ENCODE measurements at regions not wholly inside any gene's neighbourhood (a gene's known extent, or its start where the extent isn't known, plus 50 kb on each side); places are given as distances from the start of the nearest gene placed in this dataset.

DNA sequence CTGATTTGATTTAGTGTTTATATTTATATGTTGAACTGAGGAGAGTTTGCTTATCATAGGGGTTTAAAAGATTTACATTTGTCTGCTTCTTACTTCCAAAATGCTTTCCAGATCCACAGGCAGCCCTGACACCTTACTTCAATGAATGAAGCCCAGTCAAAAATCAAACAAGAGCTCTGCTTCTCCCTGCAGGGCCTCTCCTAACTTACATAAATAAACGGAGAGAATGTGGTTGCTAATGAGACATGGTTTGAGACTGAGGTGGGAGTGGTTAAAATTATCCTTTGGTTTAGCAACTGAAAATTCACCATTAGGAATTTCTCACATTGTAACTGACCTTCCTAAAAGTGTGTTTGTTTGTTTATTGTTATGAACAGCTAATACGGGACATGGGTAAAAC is 612.3 kb upstream of the FANCL start:
- Histone ChIP-seq H3K79me2 (ENCODE audit: control insufficient read depth in 1 of 2, insufficient read depth in 2 of 2, low read length in 2 of 2) (no peaks in the 10 kb centered on the region), H4K20me1 (replicated peaks in 1 of 2; ENCODE audit: control insufficient read depth in 1 of 2, insufficient read depth in 2 of 2, low read length in 2 of 2) (no peaks in the 10 kb centered on the region), H3K9ac (replicated peaks in 1 of 4; ENCODE audit: extremely low read depth in 1 of 4, low read depth in 3 of 4, low read length in 3 of 4) (no peak overlapping the region), H2BK5ac (ENCODE audit: low read depth, low read length) (no peak overlapping the region), H3K4me3 (ENCODE audit: extremely low read depth in 1 of 4, insufficient read depth in 2 of 4, low read depth in 3 of 4, low read length in 4 of 4) (no peak overlapping the region), H2AK5ac (ENCODE audit: low read depth, low read length) (no peak overlapping the region), H3K9me3 (ENCODE audit: insufficient read depth in 2 of 2, low read depth in 1 of 2, low read length in 1 of 2) (peaks cover 0 to 4% of the 10 kb centered on the region in 2 experiments; a peak in 1 of 4 replicates), H3K56ac (replicated peaks; ENCODE audit: insufficient read length, low read depth, low read length) (no peak overlapping the region), H4K5ac (ENCODE audit: insufficient read length, low read depth, low read length) (no peak overlapping the region), H3K23me2 (ENCODE audit: low read depth, low read length) (no peaks in the 10 kb centered on the region), H2BK20ac (ENCODE audit: low read length) (no peak overlapping the region), H3K4me2 (ENCODE audit: insufficient read depth in 1 of 2, low read depth in 2 of 2, low read length in 2 of 2) (no peak overlapping the region), H2BK15ac (ENCODE audit: low read length) (no peak overlapping the region), H2BK12ac (ENCODE audit: low read depth, low read length) (no peak overlapping the region), H4K8ac (ENCODE audit: extremely low read depth, insufficient read depth, low read length) (no peak overlapping the region), H3K27me3 (replicated peaks in 1 of 4; ENCODE audit: control insufficient read depth in 3 of 4, extremely low read depth in 1 of 4, insufficient read depth in 3 of 4, low read length in 3 of 4) (no peaks in the 10 kb centered on the region), H4K91ac (replicated peaks; ENCODE audit: insufficient read length, low read length) (no peak overlapping the region), H3K4ac (replicated peaks; ENCODE audit: insufficient read length, low read depth, low read length) (no peak overlapping the region), H3K14ac (ENCODE audit: insufficient read length) (no peak overlapping the region), H2AFZ (ENCODE audit: low read length) (no peak overlapping the region), H3K4me1 (replicated peaks in 1 of 4; ENCODE audit: control insufficient read depth in 3 of 4, insufficient read depth in 4 of 4, low read length in 3 of 4) (no peaks in the 10 kb centered on the region; a peak in 2 of 7 replicates), H3K23ac (ENCODE audit: insufficient read length) (no peak overlapping the region), H3K36me3 (ENCODE audit: control insufficient read depth in 2 of 4, insufficient read depth in 4 of 4, low read length in 3 of 4) (no peaks in the 10 kb centered on the region), H3K18ac (ENCODE audit: extremely low read depth, low read length) (no peak overlapping the region), H2BK120ac (replicated peaks; ENCODE audit: low read depth, low read length) (no peak overlapping the region), H3K27ac (ENCODE audit: low read depth, low read length) (no peak overlapping the region), H3K79me1 (ENCODE audit: low read depth, low read length) (no peaks in the 10 kb centered on the region)
- WGBS, 2 experiments (ENCODE audit: extremely low coverage in 1 of 2, insufficient coverage in 1 of 2, insufficient read length in 1 of 2, insufficient replicate concordance in 2 of 2, low coverage in 1 of 2, low lambda C conversion rate in 2 of 2, missing lambda C conversion rate in 1 of 2), result 56% methylated on average over 2 of the region's 2 CpGs; no CpG with 5 or more reads in 1 of the 2 experiments
- ChIA-PET CTCF (ENCODE audit: partially characterized antibody) (interaction anchor here (0.7 to 1.7 kb wide), 4 partner anchors 19 to 90 kb away, joined by 3 to 14 read pairs (median 4); no protein-coding TSS in a partner anchor), POLR2A (ENCODE audit: partially characterized antibody) (no interaction called here)
- no peak for DNase-seq (ENCODE audit: low read depth in 1 of 2, low spot score in 2 of 2)
- TF ChIP-seq EP300 (IDR thresholded peaks at IDR 0.05; ENCODE audit: borderline replicate concordance in 1 of 2, low read depth in 2 of 2, low read length in 2 of 2) (no peak), RAD21 (IDR thresholded peaks at IDR 0.05 in 1 of 2, conservative IDR thresholded peaks at IDR 0.05 in 1 of 2; ENCODE audit: low read depth in 2 of 2, low read length in 2 of 2) (peak in 1 of 2 experiments; percentile 17; a peak in 1 of 4 replicates), BRCA1 (IDR thresholded peaks at IDR 0.05; ENCODE audit: low read depth, low read length) (no peak)
- FAIRE-seq, result peak; percentile 45
